SK-N-SH (cell line): ENCODE measurements at regions not wholly inside any gene's neighbourhood (a gene's known extent, or its start where the extent isn't known, plus 50 kb on each side); places are given as distances from the start of the nearest gene placed in this dataset.

Experiments
- CTCF ChIP-seq: fragments of 200-600 bp; sonication (generic); IDR thresholded peaks from 2 replicates; pipeline ENCODE4 v1.6.1; 2017; ENCODE audit warnings: antibody characterized with exemption, mild to moderate bottlenecking, moderate library complexity
- FOXM1 ChIP-seq: IDR thresholded peaks from 2 replicates; pipeline ENCODE4 v1.4.0; 2012; ENCODE audit warnings: low read depth, mild to moderate bottlenecking
- MAX ChIP-seq: IDR thresholded peaks from 2 replicates; pipeline ENCODE4 v1.4.0; 2012; ENCODE audit warnings: low read depth
- MXI1 ChIP-seq: IDR thresholded peaks from 2 replicates; pipeline ENCODE4 v1.6.1; 2012; ENCODE audit warnings: mild to moderate bottlenecking, low read depth, low read length, improper control_type of control experiment
- POLR2AphosphoS5 ChIP-seq: IDR thresholded peaks from 2 replicates; pipeline ENCODE4 v1.6.1; 2012; ENCODE audit warnings: low read depth, low read length
- REST ChIP-seq: IDR thresholded peaks from 2 replicates; pipeline ENCODE4 v1.6.1; 2012; ENCODE audit warnings: mild to moderate bottlenecking, low read depth, low read length, moderate library complexity
- RFX5 ChIP-seq: IDR thresholded peaks from 2 replicates; pipeline ENCODE4 v1.6.1; 2012; ENCODE audit warnings: mild to moderate bottlenecking, improper control_type of control experiment, low read length
- TAF1 ChIP-seq: IDR thresholded peaks from 2 replicates; pipeline ENCODE4 v1.6.1; 2012; ENCODE audit warnings: low read depth, mild to moderate bottlenecking, low read length, moderate library complexity, borderline replicate concordance
- USF1 ChIP-seq: IDR thresholded peaks from 2 replicates; pipeline ENCODE4 v1.4.0; 2012; ENCODE audit warnings: low read depth, borderline replicate concordance

- TF ChIP-seq CTCF (no peak), RFX5 (no peak), MXI1 (no peak), REST (no peak), TAF1 (no peak), FOXM1 (no peak), POLR2AphosphoS5 (no peak), MAX (no peak), USF1 (no peak)
Measured at GRCh38 chr1:25031966-25032667, 102.0 kb upstream of the RUNX3 start.
